ENCODE measurements at regions not wholly inside any gene's neighbourhood (a gene's known extent, or its start where the extent isn't known, plus 50 kb on each side); places are given as distances from the start of the nearest gene placed in this dataset.
"Not testable (repeated sequence)": the region's sequence is repeated elsewhere in the genome, so short reads cannot be mapped to it uniquely, and the experiment has no call there.

GRCh38 chr13:50611117-50611781 lies 232.2 kb downstream of the DLEU7 start:
- Histone ChIP-seq H3K27me3 (ENCODE audit: control insufficient read depth in 1 of 2, insufficient read depth in 2 of 2, low read length in 2 of 2) (no peaks in the 10 kb centered on the region), H3K27ac (ENCODE audit: low read depth in 2 of 2, low read length in 1 of 2) (no peak overlapping the region), H3K4me3 (ENCODE audit: low read depth in 1 of 2, low read length in 2 of 2) (no peak overlapping the region), H3K36me3 (ENCODE audit: control insufficient read depth in 2 of 2, insufficient read depth in 2 of 2, low read length in 1 of 2) (no peaks in the 10 kb centered on the region), H3K4me1 (ENCODE audit: control insufficient read depth in 2 of 2, insufficient read depth in 2 of 2, low read length in 1 of 2) (no peaks in the 10 kb centered on the region), H3K9me3 (ENCODE audit: control insufficient read depth in 2 of 2, insufficient read depth in 1 of 2, low read depth in 1 of 2, low read length in 1 of 2) (no peaks in the 10 kb centered on the region)
- WGBS, 2 donors, result 81 to 87% methylated on average over 5 of the region's 5 CpGs

- WGBS, 2 donors, result 63 to 73% methylated on average over 3 of the region's 3 CpGs
- H3K4me1 ChIP-seq (ENCODE audit: control insufficient read depth in 2 of 2, insufficient read depth in 2 of 2, low read length in 1 of 2), result no peaks in the 10 kb centered on the region
Observed at GRCh38 chr13:50612717-50613116, 230.8 kb downstream of the DLEU7 start.

DNA sequence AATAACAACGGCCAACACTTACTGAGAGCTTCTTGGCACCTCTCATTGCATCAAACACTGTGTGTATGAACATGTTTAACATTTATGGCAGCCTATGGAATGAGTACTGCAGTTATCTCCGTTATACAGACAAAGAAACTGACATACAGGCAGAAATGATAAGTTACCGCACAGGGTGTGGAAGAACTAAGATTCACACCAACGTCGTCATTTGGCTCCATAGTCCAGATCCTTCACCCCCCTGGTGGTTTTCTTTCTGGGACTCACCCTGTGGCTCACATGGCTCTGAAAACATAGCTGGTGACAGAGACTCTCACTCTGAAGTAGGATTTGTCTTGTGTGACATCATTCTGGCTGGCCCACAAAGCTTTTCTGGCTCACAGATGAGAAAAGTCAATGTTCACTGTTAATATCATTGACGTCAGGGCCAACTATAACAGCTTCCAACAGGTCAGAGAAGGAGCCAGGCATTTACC lies 230.1 kb downstream of the DLEU7 start:
- H3K4me3 ChIP-seq (ENCODE audit: low read depth in 1 of 2, low read length in 2 of 2), result no peak overlapping the region
- 74 to 75% methylated on average over 6 of the region's 6 CpGs for WGBS, 2 donors
- H3K4me1 ChIP-seq (ENCODE audit: control insufficient read depth in 2 of 2, insufficient read depth in 2 of 2, low read length in 1 of 2), result no peaks in the 10 kb centered on the region
- no peak overlapping the region for H3K27ac ChIP-seq (ENCODE audit: low read depth in 2 of 2, low read length in 1 of 2)
- no peaks in the 10 kb centered on the region for H3K36me3 ChIP-seq (ENCODE audit: control insufficient read depth in 2 of 2, insufficient read depth in 2 of 2, low read length in 1 of 2)
- H3K27me3 ChIP-seq (ENCODE audit: control insufficient read depth in 1 of 2, insufficient read depth in 2 of 2, low read length in 2 of 2), result no peaks in the 10 kb centered on the region
- no peaks in the 10 kb centered on the region for H3K9me3 ChIP-seq (ENCODE audit: control insufficient read depth in 2 of 2, insufficient read depth in 1 of 2, low read depth in 1 of 2, low read length in 1 of 2)

More at GRCh38 chr13:50612717-50613116, 230.8 kb downstream of the DLEU7 start:
- H3K9me3 ChIP-seq (ENCODE audit: control insufficient read depth in 2 of 2, insufficient read depth in 1 of 2, low read depth in 1 of 2, low read length in 1 of 2), result no peaks in the 10 kb centered on the region
- no peaks in the 10 kb centered on the region for H3K36me3 ChIP-seq (ENCODE audit: control insufficient read depth in 2 of 2, insufficient read depth in 2 of 2, low read length in 1 of 2)
- no peak overlapping the region for H3K4me3 ChIP-seq (ENCODE audit: low read depth in 1 of 2, low read length in 2 of 2)
- no peaks in the 10 kb centered on the region for H3K27me3 ChIP-seq (ENCODE audit: control insufficient read depth in 1 of 2, insufficient read depth in 2 of 2, low read length in 2 of 2)
- no peak overlapping the region for H3K27ac ChIP-seq (ENCODE audit: low read depth in 2 of 2, low read length in 1 of 2)

DNA sequence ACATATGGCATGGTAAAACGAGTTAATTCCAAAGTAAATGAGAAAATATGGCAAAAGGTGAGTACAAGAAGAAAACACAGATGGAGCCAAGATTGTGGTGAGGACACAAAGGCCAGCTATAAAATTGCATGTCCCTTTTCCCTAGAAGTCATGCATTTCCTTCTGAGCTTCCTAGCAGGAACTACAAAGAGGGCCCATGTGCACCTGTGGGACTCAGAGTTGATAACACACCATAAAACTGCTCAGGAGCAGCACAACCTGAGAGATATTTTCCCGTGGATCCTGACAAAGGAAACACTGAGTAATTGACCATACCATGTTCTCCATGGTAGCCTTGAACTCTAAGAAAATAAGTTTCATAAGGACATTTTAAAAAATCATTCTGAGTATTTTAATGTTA lies 228.3 kb downstream of the DLEU7 start:
- Histone ChIP-seq H3K9me3 (ENCODE audit: control insufficient read depth in 2 of 2, insufficient read depth in 1 of 2, low read depth in 1 of 2, low read length in 1 of 2) (no peaks in the 10 kb centered on the region), H3K4me3 (ENCODE audit: low read depth in 1 of 2, low read length in 2 of 2) (no peak overlapping the region), H3K27ac (ENCODE audit: low read depth in 2 of 2, low read length in 1 of 2) (no peak overlapping the region), H3K4me1 (ENCODE audit: control insufficient read depth in 2 of 2, insufficient read depth in 2 of 2, low read length in 1 of 2) (no peaks in the 10 kb centered on the region), H3K27me3 (ENCODE audit: control insufficient read depth in 1 of 2, insufficient read depth in 2 of 2, low read length in 2 of 2) (no peaks in the 10 kb centered on the region), H3K36me3 (ENCODE audit: control insufficient read depth in 2 of 2, insufficient read depth in 2 of 2, low read length in 1 of 2) (no peaks in the 10 kb centered on the region)
- 71 to 82% methylated on average over 2 of the region's 2 CpGs for WGBS, 2 donors

- Histone ChIP-seq H3K27ac (ENCODE audit: low read depth in 2 of 2, low read length in 1 of 2) (no peak overlapping the region), H3K4me3 (ENCODE audit: low read depth in 1 of 2, low read length in 2 of 2) (no peak overlapping the region), H3K9me3 (ENCODE audit: control insufficient read depth in 2 of 2, insufficient read depth in 1 of 2, low read depth in 1 of 2, low read length in 1 of 2) (no peaks in the 10 kb centered on the region), H3K4me1 (ENCODE audit: control insufficient read depth in 2 of 2, insufficient read depth in 2 of 2, low read length in 1 of 2) (no peaks in the 10 kb centered on the region), H3K27me3 (ENCODE audit: control insufficient read depth in 1 of 2, insufficient read depth in 2 of 2, low read length in 2 of 2) (no peaks in the 10 kb centered on the region), H3K36me3 (ENCODE audit: control insufficient read depth in 2 of 2, insufficient read depth in 2 of 2, low read length in 1 of 2) (no peaks in the 10 kb centered on the region)
- WGBS, 2 donors, result 91 to 94% methylated on average over 2 of the region's 2 CpGs
Observed at GRCh38 chr13:50616101-50616500, 227.4 kb downstream of the DLEU7 start.

DNA sequence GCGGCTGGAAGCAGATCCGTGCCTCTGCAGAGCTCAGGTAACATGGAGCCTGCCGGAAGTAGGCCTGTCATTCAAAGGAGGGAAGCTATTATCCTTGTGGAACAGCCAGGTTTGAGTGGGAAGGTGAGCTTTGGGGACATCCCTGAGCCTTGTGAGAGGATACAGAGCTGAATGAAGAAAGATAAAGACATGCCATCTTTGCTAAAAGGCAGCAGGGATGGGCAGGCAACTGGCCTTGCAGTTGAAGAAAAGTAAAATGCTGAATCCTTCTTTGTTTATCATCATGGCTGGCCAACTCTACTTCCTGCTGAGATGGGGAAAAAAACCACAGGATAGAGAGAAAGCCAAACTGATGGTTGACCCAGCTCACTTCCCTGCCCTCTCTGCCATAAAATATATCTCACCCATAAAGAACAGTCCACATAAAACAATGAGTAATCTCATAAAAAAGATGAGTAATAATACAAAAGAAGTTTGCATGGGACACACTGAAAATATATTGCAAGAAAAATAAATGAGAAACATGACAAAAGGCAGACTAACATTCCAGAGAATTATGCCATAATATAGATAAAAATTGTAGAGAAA lies 226.3 kb downstream of the DLEU7 start:
- no peaks in the 10 kb centered on the region for H3K4me1 ChIP-seq (ENCODE audit: control insufficient read depth in 2 of 2, insufficient read depth in 2 of 2, low read length in 1 of 2)
- 93% methylated on average over 3 of the region's 3 CpGs for WGBS, 2 donors
- no peak overlapping the region for H3K27ac ChIP-seq (ENCODE audit: low read depth in 2 of 2, low read length in 1 of 2)
- no peaks in the 10 kb centered on the region for H3K27me3 ChIP-seq (ENCODE audit: control insufficient read depth in 1 of 2, insufficient read depth in 2 of 2, low read length in 2 of 2)
- H3K4me3 ChIP-seq (ENCODE audit: low read depth in 1 of 2, low read length in 2 of 2), result no peak overlapping the region
- no peaks in the 10 kb centered on the region for H3K36me3 ChIP-seq (ENCODE audit: control insufficient read depth in 2 of 2, insufficient read depth in 2 of 2, low read length in 1 of 2)
- no peaks in the 10 kb centered on the region for H3K9me3 ChIP-seq (ENCODE audit: control insufficient read depth in 2 of 2, insufficient read depth in 1 of 2, low read depth in 1 of 2, low read length in 1 of 2)

DNA sequence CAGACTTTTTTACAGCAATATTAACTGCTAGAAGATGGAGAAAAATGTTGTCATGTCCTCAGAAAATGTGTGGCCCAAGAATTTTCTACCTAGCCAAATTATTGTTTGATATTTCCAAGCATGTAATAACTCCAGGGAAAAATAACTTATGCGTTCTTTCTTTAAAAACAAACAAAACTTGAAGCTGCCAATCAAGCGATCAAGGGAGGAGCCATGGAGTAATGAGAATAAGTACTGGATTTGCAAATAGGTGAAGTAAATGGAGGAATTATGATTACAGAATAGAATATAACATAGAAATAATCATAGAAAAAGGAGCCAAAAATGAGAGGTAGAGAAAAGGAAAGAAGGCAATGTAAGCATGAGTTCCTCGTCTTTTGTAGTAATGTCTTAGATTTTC lies 225.3 kb downstream of the DLEU7 start:
- Histone ChIP-seq H3K36me3 (ENCODE audit: control insufficient read depth in 2 of 2, insufficient read depth in 2 of 2, low read length in 1 of 2) (no peaks in the 10 kb centered on the region), H3K27ac (ENCODE audit: low read depth in 2 of 2, low read length in 1 of 2) (no peak overlapping the region), H3K4me3 (ENCODE audit: low read depth in 1 of 2, low read length in 2 of 2) (no peak overlapping the region), H3K9me3 (ENCODE audit: control insufficient read depth in 2 of 2, insufficient read depth in 1 of 2, low read depth in 1 of 2, low read length in 1 of 2) (no peaks in the 10 kb centered on the region), H3K4me1 (ENCODE audit: control insufficient read depth in 2 of 2, insufficient read depth in 2 of 2, low read length in 1 of 2) (no peaks in the 10 kb centered on the region), H3K27me3 (ENCODE audit: control insufficient read depth in 1 of 2, insufficient read depth in 2 of 2, low read length in 2 of 2) (no peaks in the 10 kb centered on the region)
- 95 to 96% methylated on average over 3 of the region's 3 CpGs for WGBS, 2 donors

GRCh38 chr13:50626101-50626547 lies 217.4 kb downstream of the DLEU7 start:
- Histone ChIP-seq H3K27ac (ENCODE audit: low read depth in 2 of 2, low read length in 1 of 2) (no peak overlapping the region), H3K36me3 (ENCODE audit: control insufficient read depth in 2 of 2, insufficient read depth in 2 of 2, low read length in 1 of 2) (no peaks in the 10 kb centered on the region)

GRCh38 chr13:50627111-50627510 lies 216.4 kb downstream of the DLEU7 start:
- no peak overlapping the region for H3K27ac ChIP-seq (ENCODE audit: low read depth in 2 of 2, low read length in 1 of 2)
- H3K27me3 ChIP-seq (ENCODE audit: control insufficient read depth in 1 of 2, insufficient read depth in 2 of 2, low read length in 2 of 2), result no peaks in the 10 kb centered on the region
- H3K36me3 ChIP-seq (ENCODE audit: control insufficient read depth in 2 of 2, insufficient read depth in 2 of 2, low read length in 1 of 2), result no peaks in the 10 kb centered on the region
- no peaks in the 10 kb centered on the region for H3K9me3 ChIP-seq (ENCODE audit: control insufficient read depth in 2 of 2, insufficient read depth in 1 of 2, low read depth in 1 of 2, low read length in 1 of 2)
- H3K4me3 ChIP-seq (ENCODE audit: low read depth in 1 of 2, low read length in 2 of 2), result no peak overlapping the region
- WGBS, 2 donors, result 89 to 92% methylated on average over 1 of the region's 1 CpG
- no peaks in the 10 kb centered on the region for H3K4me1 ChIP-seq (ENCODE audit: control insufficient read depth in 2 of 2, insufficient read depth in 2 of 2, low read length in 1 of 2)

More at GRCh38 chr13:50626101-50626547, 217.4 kb downstream of the DLEU7 start:
- Histone ChIP-seq H3K4me3 (ENCODE audit: low read depth in 1 of 2, low read length in 2 of 2) (no peak overlapping the region), H3K4me1 (ENCODE audit: control insufficient read depth in 2 of 2, insufficient read depth in 2 of 2, low read length in 1 of 2) (no peaks in the 10 kb centered on the region), H3K9me3 (ENCODE audit: control insufficient read depth in 2 of 2, insufficient read depth in 1 of 2, low read depth in 1 of 2, low read length in 1 of 2) (no peaks in the 10 kb centered on the region), H3K27me3 (ENCODE audit: control insufficient read depth in 1 of 2, insufficient read depth in 2 of 2, low read length in 2 of 2) (no peaks in the 10 kb centered on the region)
- 81 to 86% methylated on average over 3 of the region's 3 CpGs for WGBS, 2 donors

DNA sequence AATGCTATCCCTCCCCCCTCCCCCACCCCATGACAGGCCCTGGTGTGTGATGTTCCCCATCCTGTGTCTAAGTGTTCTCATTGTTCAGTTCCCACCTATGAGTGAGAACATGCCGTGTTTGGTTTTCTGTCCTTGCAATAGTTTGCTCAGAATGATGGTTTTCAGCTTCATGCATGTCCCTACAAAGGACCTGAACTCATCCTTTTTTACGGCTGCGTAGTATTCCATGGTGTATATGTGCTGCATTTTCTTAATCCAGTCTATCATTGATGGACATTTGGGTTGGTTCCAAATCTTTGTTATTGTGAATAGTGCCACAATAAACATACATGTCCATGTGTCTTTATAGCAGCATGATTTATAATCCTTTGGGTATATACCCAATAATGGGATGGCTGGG lies 215.0 kb downstream of the DLEU7 start:
- H3K4me3 ChIP-seq (ENCODE audit: low read depth in 1 of 2, low read length in 2 of 2); H3K27me3 ChIP-seq (ENCODE audit: control insufficient read depth in 1 of 2, insufficient read depth in 2 of 2, low read length in 2 of 2); H3K36me3 ChIP-seq (ENCODE audit: control insufficient read depth in 2 of 2, insufficient read depth in 2 of 2, low read length in 1 of 2); H3K4me1 ChIP-seq (ENCODE audit: control insufficient read depth in 2 of 2, insufficient read depth in 2 of 2, low read length in 1 of 2); H3K9me3 ChIP-seq (ENCODE audit: control insufficient read depth in 2 of 2, insufficient read depth in 1 of 2, low read depth in 1 of 2, low read length in 1 of 2); H3K27ac ChIP-seq (ENCODE audit: low read depth in 2 of 2, low read length in 1 of 2): not testable (repeated sequence)
- 97% methylated on average over 3 of the region's 3 CpGs for WGBS, 2 donors
